ENCODE measurements at regions not wholly inside any gene's neighbourhood (a gene's known extent, or its start where the extent isn't known, plus 50 kb on each side); places are given as distances from the start of the nearest gene placed in this dataset.

DNA sequence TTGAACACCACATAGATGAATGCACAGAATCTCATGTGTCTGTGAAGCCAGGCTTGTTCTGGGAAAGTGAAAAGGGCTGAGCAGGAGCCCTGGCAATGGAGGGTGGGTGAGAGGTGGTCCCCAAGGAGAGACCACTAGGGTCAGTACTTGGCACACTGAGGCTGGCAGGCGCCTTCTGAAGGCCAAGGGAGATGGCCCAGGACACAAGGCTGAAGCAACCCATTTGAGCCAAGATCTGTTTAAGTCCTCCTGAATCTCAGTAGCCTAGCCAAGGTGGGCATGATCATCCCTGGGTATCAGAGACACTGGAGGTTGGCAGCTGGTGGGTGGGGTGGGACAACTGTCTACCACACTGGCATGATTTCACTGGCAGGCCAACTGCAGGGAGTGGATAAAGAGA is 1741.2 kb downstream of the TP53TG3F start:
- Histone ChIP-seq H3K9me3 (replicated peaks; ENCODE audit: control insufficient read depth, insufficient read depth, low read depth, low read length) (no peaks in the 10 kb centered on the region), H2AFZ (ENCODE audit: low read depth, low read length) (no peak overlapping the region), H3K36me3 (ENCODE audit: control insufficient read depth, insufficient read depth, low read length) (no peaks in the 10 kb centered on the region), H3K27me3 (ENCODE audit: control insufficient read depth in 2 of 2, insufficient read depth in 2 of 2, low read length in 2 of 2) (no peaks in the 10 kb centered on the region), H4K20me1 (replicated peaks; ENCODE audit: control insufficient read depth, insufficient read depth, low read length) (no peaks in the 10 kb centered on the region), H3K27ac (ENCODE audit: extremely low read depth, low read depth, low read length) (no peak overlapping the region), H3K4me3 (no peak overlapping the region), H3K4me2 (ENCODE audit: insufficient read depth, low read length) (no peak overlapping the region), H3K4me1 (replicated peaks in 1 of 2; ENCODE audit: control insufficient read depth in 2 of 2, insufficient read depth in 2 of 2, low read length in 2 of 2) (no peaks in the 10 kb centered on the region), H3K79me2 (ENCODE audit: control insufficient read depth, insufficient read depth, low read length) (no peaks in the 10 kb centered on the region), H3K9me1 (ENCODE audit: control insufficient read depth, insufficient read depth, low read length) (no peaks in the 10 kb centered on the region), H3K9ac (ENCODE audit: insufficient read depth in 1 of 2, low read depth in 2 of 2, low read length in 2 of 2) (no peak overlapping the region)
- TF ChIP-seq NFE2 (IDR thresholded peaks at IDR 0.05; ENCODE audit: low read depth) (no peak), MEF2A (IDR thresholded peaks at IDR 0.05; ENCODE audit: control insufficient read depth, low read depth, low read length) (no peak), WHSC1 (IDR thresholded peaks at IDR 0.05; ENCODE audit: low read length) (no peak), POLR2A (conservative IDR thresholded peaks at IDR 0.05) (no peak), ZNF146 (CRISPR knock-in tag; IDR thresholded peaks at IDR 0.05; ENCODE audit: unreplicated experiment) (no peak), RUNX1 (IDR thresholded peaks at IDR 0.05; ENCODE audit: low read depth) (no peak)
- TF ChIP-seq, protein P1, sequence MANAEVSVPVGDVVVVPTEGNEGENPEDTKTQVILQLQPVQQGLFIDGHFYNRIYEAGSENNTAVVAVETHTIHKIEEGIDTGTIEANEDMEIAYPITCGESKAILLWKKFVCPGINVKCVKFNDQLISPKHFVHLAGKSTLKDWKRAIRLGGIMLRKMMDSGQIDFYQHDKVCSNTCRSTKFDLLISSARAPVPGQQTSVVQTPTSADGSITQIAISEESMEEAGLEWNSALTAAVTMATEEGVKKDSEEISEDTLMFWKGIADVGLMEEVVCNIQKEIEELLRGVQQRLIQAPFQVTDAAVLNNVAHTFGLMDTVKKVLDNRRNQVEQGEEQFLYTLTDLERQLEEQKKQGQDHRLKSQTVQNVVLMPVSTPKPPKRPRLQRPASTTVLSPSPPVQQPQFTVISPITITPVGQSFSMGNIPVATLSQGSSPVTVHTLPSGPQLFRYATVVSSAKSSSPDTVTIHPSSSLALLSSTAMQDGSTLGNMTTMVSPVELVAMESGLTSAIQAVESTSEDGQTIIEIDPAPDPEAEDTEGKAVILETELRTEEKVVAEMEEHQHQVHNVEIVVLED (CRISPR knock-in tag; IDR thresholded peaks at IDR 0.05) = no peak
- TF ChIP-seq, protein P2, sequence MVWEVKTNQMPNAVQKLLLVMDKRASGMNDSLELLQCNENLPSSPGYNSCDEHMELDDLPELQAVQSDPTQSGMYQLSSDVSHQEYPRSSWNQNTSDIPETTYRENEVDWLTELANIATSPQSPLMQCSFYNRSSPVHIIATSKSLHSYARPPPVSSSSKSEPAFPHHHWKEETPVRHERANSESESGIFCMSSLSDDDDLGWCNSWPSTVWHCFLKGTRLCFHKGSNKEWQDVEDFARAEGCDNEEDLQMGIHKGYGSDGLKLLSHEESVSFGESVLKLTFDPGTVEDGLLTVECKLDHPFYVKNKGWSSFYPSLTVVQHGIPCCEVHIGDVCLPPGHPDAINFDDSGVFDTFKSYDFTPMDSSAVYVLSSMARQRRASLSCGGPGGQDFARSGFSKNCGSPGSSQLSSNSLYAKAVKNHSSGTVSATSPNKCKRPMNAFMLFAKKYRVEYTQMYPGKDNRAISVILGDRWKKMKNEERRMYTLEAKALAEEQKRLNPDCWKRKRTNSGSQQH (CRISPR knock-in tag; IDR thresholded peaks at IDR 0.05) = no peak
- WGBS (ENCODE audit: insufficient coverage, low coverage, missing lambda C conversion rate) = 0% methylated on average over 1 of the region's 1 CpG
- DNase-seq (ENCODE audit: extremely low read depth in 1 of 4, low spot score in 3 of 4) = no peak
- ChIA-PET CTCF (ENCODE audit: low intra/inter-chr PET ratio) (no interaction called here), POLR2A (no interaction called here)
- in situ Hi-C loops (cut with MboI) = no loop called here
- no peak for ATAC-seq
- FAIRE-seq = no peak
- intact Hi-C loops (cut with micrococcal nuclease) = no loop called here
- BruUV-seq (replicated peaks) = no TSS peak

Data from K562 (cell line).